Aorta (tissue), 5 donors: ENCODE measurements at regions not wholly inside any gene's neighbourhood (a gene's known extent, or its start where the extent isn't known, plus 50 kb on each side); places are given as distances from the start of the nearest gene placed in this dataset.

ENCODE experiments used
- ATAC-seq: fragments of 200-7000 bp; cut with Tn5 transposase; one replicate; pipeline ENCODE4 v1.9.1; 2022; ENCODE audit warnings: moderate library complexity; ENCODE audit not compliant: low FRiP score
- DNase-seq, 2 donors: peaks; one replicate each; pipeline ENCODE4 v3.0.0-alpha.2; 2020
- H3K27ac ChIP-seq, 2 donors: one replicate each; pipeline ENCODE4 v1.5.1; 2013; ENCODE audit warnings: low read length in 2 of 2, mild to moderate bottlenecking in 2 of 2, moderate library complexity in 2 of 2, control low read depth in 1 of 2, inconsistent platforms in 1 of 2, low read depth in 1 of 2
- H3K27me3 ChIP-seq, 2 donors: one replicate each; pipeline ENCODE4 v1.6.1; 2013; ENCODE audit warnings: control low read depth in 1 of 2, low read length in 1 of 2, mild to moderate bottlenecking in 1 of 2, moderate library complexity in 1 of 2; ENCODE audit not compliant: insufficient read depth in 2 of 2, control insufficient read depth in 1 of 2
- H3K36me3 ChIP-seq, 2 donors: one replicate each; pipeline ENCODE4 v1.6.1; 2013; ENCODE audit warnings: control low read depth in 1 of 2, low read length in 1 of 2, mild to moderate bottlenecking in 1 of 2; ENCODE audit not compliant: insufficient read depth in 2 of 2, control insufficient read depth in 1 of 2
- H3K4me1 ChIP-seq, 2 donors: one replicate each; pipeline ENCODE4 v1.6.1; 2013; ENCODE audit warnings: low read length in 2 of 2, control low read depth in 1 of 2, mild to moderate bottlenecking in 1 of 2, moderate library complexity in 1 of 2; ENCODE audit not compliant: insufficient read depth in 2 of 2, control insufficient read depth in 1 of 2
- H3K4me3 ChIP-seq, 2 donors: one replicate each; pipeline ENCODE4 v1.5.1; 2013; ENCODE audit warnings: low read length in 2 of 2, control low read depth in 1 of 2, mild to moderate bottlenecking in 1 of 2
- H3K9me3 ChIP-seq: one replicate; pipeline ENCODE4 v1.6.1; 2013; ENCODE audit warnings: mild to moderate bottlenecking, low read length; ENCODE audit not compliant: control insufficient read depth
- WGBS, 2 donors: extraction: QIAGEN DNeasy Blood & Tissue Kit; methylation state at CpG; one replicate each; pipeline ENCODE4 v1.1.7; 2013; 5-methylcytosine and 5-hydroxymethylcytosine counted together
- intact Hi-C, 2 donors: fragments of 100-400 bp; cut with DNase I; formaldehyde crosslinking; loops; one replicate each; pipeline versions ENCODE4 v1.14.2 to v1.15.0; 2022
- donor health status: healthy with polysubstance abuse.
- donor health status: Bipolar disorder and iron deficiency.
- donor health status: DM: no; HTN: no; CAD: no.
- donor health status: DM: no; HTN: no; CAD: no.
- donor health status: DM: yes; HTN: yes; CAD: no.

DNA sequence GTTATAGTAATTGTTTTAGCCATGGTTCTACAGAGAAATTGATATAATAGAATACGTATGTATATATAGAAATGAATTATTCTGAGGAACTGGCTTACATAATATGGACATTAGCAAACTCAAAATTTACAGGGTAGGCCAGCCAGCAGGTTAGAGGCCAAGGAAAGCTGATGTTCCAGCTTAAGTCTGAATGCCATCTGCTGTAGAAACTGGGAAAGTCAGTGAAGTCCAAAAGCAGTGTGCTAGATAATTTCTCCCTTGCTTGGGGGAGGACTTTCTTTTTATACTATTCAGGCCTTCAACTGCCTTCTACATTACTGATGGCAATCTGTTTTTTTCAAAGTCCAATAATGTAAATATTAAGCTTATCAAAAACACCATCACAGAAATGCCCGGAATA, 1174.7 kb downstream of the ZPLD1 start:
- H3K27me3 ChIP-seq: no peaks in the 10 kb centered on the region
- DNase-seq: no peak
- no peak for ATAC-seq
- H3K9me3 ChIP-seq: no peaks in the 10 kb centered on the region
- no peak overlapping the region for H3K27ac ChIP-seq
- H3K36me3 ChIP-seq: no peaks in the 10 kb centered on the region
- intact Hi-C loops: no loop called here
- H3K4me1 ChIP-seq: no peaks in the 10 kb centered on the region
- H3K4me3 ChIP-seq: no peak overlapping the region
- WGBS, 2 donors: 70% methylated on average over 2 of the region's 2 CpGs

DNA sequence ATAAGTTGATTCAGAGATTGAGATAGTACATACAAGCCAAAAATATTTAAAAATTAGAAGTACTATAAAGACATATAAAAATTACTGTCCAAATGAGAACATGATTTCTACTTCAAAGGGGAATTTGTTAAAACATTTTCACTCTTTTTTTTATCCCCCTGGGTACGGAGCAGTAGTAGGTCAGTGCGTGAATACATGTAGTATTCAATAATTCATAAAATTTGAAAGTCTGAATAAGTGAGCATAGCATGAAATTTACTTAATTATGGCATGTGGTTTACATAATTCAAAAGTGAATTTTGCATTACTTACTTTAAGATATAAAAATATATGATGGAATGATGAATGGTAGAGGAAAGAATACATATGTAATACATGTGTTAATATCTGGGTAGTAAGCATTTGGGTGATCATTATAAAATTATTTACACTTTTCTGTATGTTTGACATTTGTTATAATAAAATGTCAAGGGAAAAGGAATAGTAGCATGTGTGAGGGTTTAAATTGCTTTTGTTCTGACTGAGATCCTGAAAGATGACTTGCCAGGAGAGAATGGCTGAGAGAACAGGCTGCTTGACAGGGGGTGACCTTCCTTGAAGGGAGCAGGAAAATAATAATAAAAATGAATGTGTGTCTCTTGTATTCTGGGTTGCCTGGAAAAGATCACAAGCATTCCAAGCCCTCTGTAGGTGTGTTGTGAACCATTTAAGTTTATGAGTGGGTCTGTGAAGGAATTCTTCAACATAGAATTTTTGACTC, 1178.8 kb downstream of the ZPLD1 start:
- intact Hi-C loops: no loop called here
- H3K27ac ChIP-seq: no peak overlapping the region
- H3K4me1 ChIP-seq: no peaks in the 10 kb centered on the region
- 63 to 79% methylated on average over 2 of the region's 2 CpGs for WGBS, 2 donors
- ATAC-seq (no peak), DNase-seq (no peak)
- no peak overlapping the region for H3K4me3 ChIP-seq
- H3K36me3 ChIP-seq: no peaks in the 10 kb centered on the region
- no peaks in the 10 kb centered on the region for H3K27me3 ChIP-seq
- no peaks in the 10 kb centered on the region for H3K9me3 ChIP-seq

DNA sequence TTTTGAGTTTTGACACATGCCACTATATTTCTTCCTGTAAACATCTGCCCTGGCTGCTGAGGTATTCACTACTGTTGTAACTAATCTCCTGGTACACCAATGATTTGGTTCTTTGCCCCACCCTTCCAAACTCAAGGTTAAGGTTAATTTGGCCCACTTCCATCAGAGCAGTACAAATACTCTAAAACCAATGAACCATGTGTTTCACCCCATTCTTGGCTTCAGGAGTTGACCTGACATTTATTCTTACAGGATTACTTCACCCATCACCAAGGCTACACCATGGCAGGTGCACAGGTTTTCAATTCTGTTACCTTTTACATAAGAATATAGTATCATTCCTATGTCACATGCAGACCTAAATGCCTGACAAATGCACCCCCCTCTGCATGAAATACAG, 1179.9 kb downstream of the ZPLD1 start:
- Histone ChIP-seq H3K9me3 (no peaks in the 10 kb centered on the region), H3K27me3 (no peaks in the 10 kb centered on the region), H3K36me3 (no peaks in the 10 kb centered on the region), H3K4me3 (no peak overlapping the region), H3K27ac (no peak overlapping the region), H3K4me1 (no peaks in the 10 kb centered on the region)
- ATAC-seq (no peak), DNase-seq (no peak)
- intact Hi-C loops: no loop called here

DNA sequence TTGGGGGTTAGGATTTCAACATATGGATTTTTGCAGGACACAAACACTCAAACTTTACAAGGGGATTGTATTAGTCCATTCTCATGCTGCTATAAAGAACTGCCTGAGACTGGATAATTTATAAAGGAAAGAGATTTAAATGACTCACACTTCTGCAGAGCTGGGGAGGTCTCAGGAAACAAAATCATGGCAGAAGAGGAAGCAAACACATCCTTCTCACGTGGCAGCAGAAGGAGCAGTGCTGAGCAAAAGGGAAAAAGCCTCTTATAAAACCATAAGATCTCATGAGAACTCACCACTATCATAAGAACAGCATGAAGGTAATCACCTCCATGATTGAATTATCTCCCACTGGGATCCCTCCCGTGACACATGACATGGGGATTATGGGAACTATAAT, 1183.1 kb downstream of the ZPLD1 start:
- ATAC-seq: no peak
- H3K36me3 ChIP-seq: no peaks in the 10 kb centered on the region
- H3K4me1 ChIP-seq: no peaks in the 10 kb centered on the region
- H3K27ac ChIP-seq: no peak overlapping the region
- 41 to 52% methylated on average over 2 of the region's 2 CpGs for WGBS, 2 donors
- no peak overlapping the region for H3K4me3 ChIP-seq
- H3K9me3 ChIP-seq: no peaks in the 10 kb centered on the region
- DNase-seq: no peak
- intact Hi-C loops: no loop called here
- no peaks in the 10 kb centered on the region for H3K27me3 ChIP-seq

DNA sequence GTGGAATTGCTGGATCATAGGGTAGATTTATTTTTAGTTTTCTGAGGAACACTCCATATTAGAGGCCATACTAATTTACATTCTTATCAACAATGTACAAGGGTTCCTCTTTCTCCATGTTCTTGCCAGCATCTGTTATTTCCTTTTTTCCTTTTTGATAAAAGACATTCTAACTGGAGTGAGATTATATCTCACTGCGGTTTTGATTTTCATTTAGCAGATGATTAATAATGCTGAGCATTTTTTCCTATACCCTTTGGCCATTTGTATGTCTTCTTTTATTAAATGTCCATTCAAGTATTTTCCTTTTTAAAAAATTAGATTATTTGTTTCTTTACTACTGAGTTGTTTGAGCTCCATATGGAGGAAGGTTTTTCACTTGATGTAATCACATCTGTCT, 1189.5 kb downstream of the ZPLD1 start:
- no peaks in the 10 kb centered on the region for H3K27me3 ChIP-seq
- intact Hi-C loops: no loop called here
- H3K9me3 ChIP-seq: no peaks in the 10 kb centered on the region
- no peak overlapping the region for H3K4me3 ChIP-seq
- ATAC-seq: no peak
- no peaks in the 10 kb centered on the region for H3K4me1 ChIP-seq
- H3K27ac ChIP-seq: no peak overlapping the region
- WGBS, 2 donors: 26 to 62% methylated on average over 1 of the region's 1 CpG
- no peak for DNase-seq
- no peaks in the 10 kb centered on the region for H3K36me3 ChIP-seq

DNA sequence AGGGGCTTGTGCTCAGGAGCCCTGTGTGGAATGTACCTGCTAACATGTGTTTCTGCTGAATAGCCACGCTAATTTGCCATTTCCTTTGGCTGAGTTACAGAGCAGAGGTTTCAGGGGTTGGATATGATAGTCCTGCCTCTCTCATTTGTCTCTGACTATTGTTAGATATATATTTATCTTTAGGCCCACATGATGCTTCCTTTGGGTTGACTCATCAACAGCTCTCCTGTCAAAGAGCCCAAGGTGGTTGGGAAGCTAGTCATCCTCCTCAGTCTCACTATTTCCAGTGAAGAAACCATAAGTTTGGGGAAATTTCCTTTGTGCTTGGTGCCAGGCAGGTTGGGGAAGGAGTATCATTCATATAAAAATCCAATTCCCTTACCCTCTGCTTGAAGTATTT, 1194.6 kb downstream of the ZPLD1 start:
- H3K4me1 ChIP-seq: no peaks in the 10 kb centered on the region
- H3K27ac ChIP-seq: no peak overlapping the region
- no peak overlapping the region for H3K4me3 ChIP-seq
- H3K9me3 ChIP-seq: peaks cover 3% of the 10 kb centered on the region
- intact Hi-C loops: no loop called here
- WGBS, 2 donors: 75 to 84% methylated on average over 1 of the region's 1 CpG
- H3K27me3 ChIP-seq: no peaks in the 10 kb centered on the region
- DNase-seq (no peak), ATAC-seq (no peak)
- no peaks in the 10 kb centered on the region for H3K36me3 ChIP-seq

DNA sequence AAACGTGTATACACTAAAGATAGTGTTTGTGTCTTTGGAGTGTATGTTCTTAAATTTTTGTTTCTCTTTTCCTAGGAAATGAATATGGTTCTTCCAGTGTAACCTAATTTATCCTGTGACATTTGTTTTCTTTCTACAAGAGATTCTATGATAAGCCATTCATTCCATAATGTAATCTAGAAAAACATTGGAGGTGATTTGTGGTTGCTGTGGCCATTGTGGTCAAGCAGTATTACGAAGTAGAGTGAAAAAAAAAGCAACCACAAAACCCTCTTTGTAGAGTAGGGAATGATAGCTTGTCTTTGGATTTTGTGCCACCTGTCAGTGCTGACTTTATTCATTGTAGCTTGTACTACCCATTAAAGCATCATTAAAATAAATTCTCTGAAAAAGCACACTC, 1209.6 kb downstream of the ZPLD1 start:
- ATAC-seq: no peak
- Histone ChIP-seq H3K4me3 (no peak overlapping the region), H3K9me3 (peaks cover 1% of the 10 kb centered on the region), H3K27ac (no peak overlapping the region), H3K4me1 (no peaks in the 10 kb centered on the region), H3K36me3 (no peaks in the 10 kb centered on the region), H3K27me3 (peaks cover 0 to 1% of the 10 kb centered on the region in 2 donors)
- intact Hi-C loops: no loop called here
- DNase-seq: no peak
- 44 to 60% methylated on average over 2 of the region's 2 CpGs for WGBS, 2 donors

DNA sequence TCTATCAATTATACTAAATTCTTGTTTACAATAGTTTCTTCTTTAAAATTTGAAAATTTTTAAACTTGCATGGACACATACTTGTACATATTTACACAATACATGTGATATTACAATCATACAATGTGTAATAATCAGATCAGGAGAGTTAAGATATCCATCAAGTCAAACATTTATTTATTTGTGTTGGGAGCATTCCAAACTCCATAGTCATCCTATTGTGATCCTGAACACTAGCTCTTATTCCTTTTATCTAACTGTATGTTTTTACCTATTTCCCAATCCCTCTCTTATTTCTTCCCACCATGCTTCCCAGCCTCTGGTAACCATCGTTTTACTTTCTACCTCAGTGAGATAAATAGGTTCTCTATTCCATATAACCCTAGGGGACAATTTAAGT, 1219.2 kb downstream of the ZPLD1 start:
- 72 to 82% methylated on average over 1 of the region's 1 CpG for WGBS, 2 donors
- Histone ChIP-seq H3K4me1 (no peaks in the 10 kb centered on the region), H3K27me3 (peaks cover 0 to 1% of the 10 kb centered on the region in 2 donors), H3K9me3 (peaks cover 1% of the 10 kb centered on the region), H3K4me3 (no peak overlapping the region), H3K36me3 (no peaks in the 10 kb centered on the region), H3K27ac (no peak overlapping the region)
- intact Hi-C loops: no loop called here
- ATAC-seq (no peak), DNase-seq (no peak)

DNA sequence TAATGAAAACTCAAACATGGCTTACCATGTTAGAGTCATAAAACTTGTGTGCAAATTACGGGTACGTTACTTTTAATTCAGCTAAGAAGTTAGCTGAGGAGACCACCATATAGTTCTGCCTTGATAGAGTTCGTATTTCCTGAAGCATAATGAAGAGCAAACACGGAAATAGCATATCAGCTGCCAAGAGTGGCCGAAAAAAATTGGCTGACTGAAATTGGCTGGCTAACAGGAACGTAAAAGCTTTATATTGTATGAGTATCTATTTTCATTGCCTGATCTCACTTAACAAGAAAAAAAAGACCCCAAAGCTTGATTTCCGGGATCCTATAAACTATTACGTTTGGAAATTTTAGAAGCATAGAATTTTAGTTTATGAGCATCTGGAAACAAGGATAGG, 1222.9 kb downstream of the ZPLD1 start:
- ATAC-seq: no peak
- H3K4me3 ChIP-seq: no peak overlapping the region
- intact Hi-C loops: no loop called here
- WGBS, 2 donors: 52 to 62% methylated on average over 8 of the region's 8 CpGs
- H3K4me1 ChIP-seq: no peaks in the 10 kb centered on the region
- no peaks in the 10 kb centered on the region for H3K27me3 ChIP-seq
- no peaks in the 10 kb centered on the region for H3K36me3 ChIP-seq
- no peaks in the 10 kb centered on the region for H3K9me3 ChIP-seq
- no peak overlapping the region for H3K27ac ChIP-seq
- no peak for DNase-seq
